ENCODE measurements at regions not wholly inside any gene's neighbourhood (a gene's known extent, or its start where the extent isn't known, plus 50 kb on each side); places are given as distances from the start of the nearest gene placed in this dataset.

GRCh38 chr10:2950546-2950945 lies 116.8 kb upstream of the PFKP start:
- DNase-seq (ENCODE audit: low read depth) = no peak

- no peak for DNase-seq (ENCODE audit: low read depth)
Observed at GRCh38 chr10:2949948-2950354, 117.4 kb upstream of the PFKP start.

GRCh38 chr10:2949221-2949947 lies 118.0 kb upstream of the PFKP start:
- no peak for DNase-seq (ENCODE audit: low read depth)

GRCh38 chr10:2948127-2948854 lies 119.1 kb upstream of the PFKP start:
- DNase-seq (ENCODE audit: low read depth) = no peak

GRCh38 chr10:2944788-2945187 lies 122.6 kb upstream of the PFKP start:
- DNase-seq (ENCODE audit: low read depth) = no peak

- DNase-seq (ENCODE audit: low read depth) = no peak
Observed at GRCh38 chr10:2943932-2944614, 123.3 kb upstream of the PFKP start.

GRCh38 chr10:2942938-2943337 lies 124.4 kb upstream of the PFKP start:
- DNase-seq (ENCODE audit: low read depth) = no peak

- DNase-seq (ENCODE audit: low read depth) = no peak
Observed at GRCh38 chr10:2938869-2939268, 128.5 kb upstream of the PFKP start.

- DNase-seq (ENCODE audit: low read depth) = no peak
Observed at GRCh38 chr10:2936816-2937215, 130.5 kb upstream of the PFKP start.

GRCh38 chr10:2935647-2936386 lies 131.5 kb upstream of the PFKP start:
- DNase-seq (ENCODE audit: low read depth) = no peak

- DNase-seq (ENCODE audit: low read depth) = no peak
Observed at GRCh38 chr10:2933924-2934323, 133.4 kb upstream of the PFKP start.

- DNase-seq (ENCODE audit: low read depth) = no peak
Observed at GRCh38 chr10:2933519-2933918, 133.8 kb upstream of the PFKP start.

GRCh38 chr10:2933071-2933470 lies 134.3 kb upstream of the PFKP start:
- DNase-seq (ENCODE audit: low read depth) = no peak

- no peak for DNase-seq (ENCODE audit: low read depth)
Observed at GRCh38 chr10:2929480-2930258, 137.7 kb upstream of the PFKP start.

- DNase-seq (ENCODE audit: low read depth) = peak; percentile 27
Observed at GRCh38 chr10:2927958-2928840, 139.1 kb upstream of the PFKP start.

- DNase-seq (ENCODE audit: low read depth) = no peak
Observed at GRCh38 chr10:2926918-2927660, 140.3 kb upstream of the PFKP start.

- DNase-seq (ENCODE audit: low read depth) = no peak
Observed at GRCh38 chr10:2925631-2926030, 141.7 kb upstream of the PFKP start.

- no peak for DNase-seq (ENCODE audit: low read depth)
Observed at GRCh38 chr10:2924431-2924830, 142.9 kb upstream of the PFKP start.

- no peak for DNase-seq (ENCODE audit: low read depth)
Observed at GRCh38 chr10:2921956-2922680, 145.2 kb upstream of the PFKP start.
